ENCODE measurements at regions not wholly inside any gene's neighbourhood (a gene's known extent, or its start where the extent isn't known, plus 50 kb on each side); places are given as distances from the start of the nearest gene placed in this dataset.

- no peak for DNase-seq
Measured at GRCh38 chr5:116389601-116390000, 185.0 kb downstream of the SEMA6A start.

- DNase-seq, result no peak
Measured at GRCh38 chr5:116388564-116389258, 185.9 kb downstream of the SEMA6A start.

- DNase-seq, result no peak
Measured at GRCh38 chr5:116387738-116388137, 186.9 kb downstream of the SEMA6A start.

GRCh38 chr5:116386633-116387032 lies 188.0 kb downstream of the SEMA6A start:
- DNase-seq, result no peak

- DNase-seq, result no peak
Measured at GRCh38 chr5:116382874-116383266, 191.8 kb downstream of the SEMA6A start.

GRCh38 chr5:116382032-116382873 lies 192.4 kb downstream of the SEMA6A start:
- peak; percentile 89 for DNase-seq

GRCh38 chr5:116381201-116381600 lies 193.4 kb downstream of the SEMA6A start:
- DNase-seq, result no peak

GRCh38 chr5:116380621-116381020 lies 194.0 kb downstream of the SEMA6A start:
- DNase-seq, result no peak

GRCh38 chr5:116379306-116379705 lies 195.3 kb downstream of the SEMA6A start:
- DNase-seq, result no peak

GRCh38 chr5:116378777-116379121 lies 195.9 kb downstream of the SEMA6A start:
- DNase-seq, result no peak

- DNase-seq, result peak; percentile 93
Measured at GRCh38 chr5:116378007-116378776, 196.4 kb downstream of the SEMA6A start.

GRCh38 chr5:116377276-116378006 lies 197.2 kb downstream of the SEMA6A start:
- no peak for DNase-seq

- DNase-seq, result no peak
Measured at GRCh38 chr5:116375926-116376325, 198.7 kb downstream of the SEMA6A start.

- DNase-seq, result no peak
Measured at GRCh38 chr5:116374434-116374852, 200.2 kb downstream of the SEMA6A start.

- DNase-seq, result no peak
Measured at GRCh38 chr5:116372931-116373597, 201.6 kb downstream of the SEMA6A start.

GRCh38 chr5:116371935-116372334 lies 202.7 kb downstream of the SEMA6A start:
- no peak for DNase-seq

- no peak for DNase-seq
Measured at GRCh38 chr5:116371431-116371830, 203.2 kb downstream of the SEMA6A start.

- no peak for DNase-seq
Measured at GRCh38 chr5:116370886-116371285, 203.7 kb downstream of the SEMA6A start.

- DNase-seq, result no peak
Measured at GRCh38 chr5:116370149-116370548, 204.5 kb downstream of the SEMA6A start.

GRCh38 chr5:116365006-116365496 lies 209.6 kb downstream of the SEMA6A start:
- no peak for DNase-seq

GRCh38 chr5:116363780-116364179 lies 210.8 kb downstream of the SEMA6A start:
- DNase-seq, result no peak

GRCh38 chr5:116361979-116362577 lies 212.5 kb downstream of the SEMA6A start:
- no peak for DNase-seq
